ENCODE measurements at regions not wholly inside any gene's neighbourhood (a gene's known extent, or its start where the extent isn't known, plus 50 kb on each side); places are given as distances from the start of the nearest gene placed in this dataset.

DNA sequence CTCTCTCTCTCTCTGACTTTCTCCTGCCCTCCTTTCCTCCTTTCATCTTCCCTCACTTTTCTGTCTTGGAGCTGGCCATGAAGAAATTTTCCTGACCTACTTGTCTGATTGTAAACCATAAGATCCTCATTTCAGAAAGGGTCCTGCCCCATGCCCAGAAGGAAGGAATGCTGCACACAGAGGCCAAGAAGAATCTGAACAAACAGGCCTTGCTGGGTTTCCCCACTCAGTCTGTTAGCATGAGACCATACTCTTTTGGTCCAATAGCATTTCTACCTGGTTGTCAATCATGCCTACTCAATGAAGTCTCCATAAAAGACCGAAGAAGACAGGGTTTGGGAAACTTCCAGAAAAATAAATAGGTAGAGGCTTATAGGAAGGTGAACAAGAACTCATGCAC is 128.7 kb downstream of the MAB21L3 start:
- no peaks in the 10 kb centered on the region for H3K23me2 ChIP-seq (ENCODE audit: insufficient read length, low read depth, low read length, poor library complexity, severe bottlenecking)
- Mint-ChIP-seq H3K4me1 (no peaks in the 10 kb centered on the region), H3K4me3 (no peak overlapping the region), H3K27ac (no peak overlapping the region), H3K9me3 (no peaks in the 10 kb centered on the region), H3K27me3 (ENCODE audit: low read depth) (no peaks in the 10 kb centered on the region; the same call in 1 of the 2 replicates), H3K36me3 (ENCODE audit: insufficient read depth in 1 of 3, low read depth in 3 of 3) (no peaks in the 10 kb centered on the region)
- H3T11ph ChIP-seq (ENCODE audit: low read length) = no peak overlapping the region
- no peak overlapping the region for H3K23ac ChIP-seq (ENCODE audit: insufficient read length, low read depth, low read length)
- no CpG with 5 or more reads among the region's 1 CpG for WGBS (ENCODE audit: extremely low coverage, insufficient read length, low lambda C conversion rate)
- H3K27me3 ChIP-seq (ENCODE audit: insufficient read depth, low read length) = no peaks in the 10 kb centered on the region
- H4K8ac ChIP-seq (replicated peaks; ENCODE audit: insufficient read length, low read depth, low read length) = no peak overlapping the region
- H3K4me2 ChIP-seq (ENCODE audit: insufficient read depth, insufficient read length, low read length) = no peak overlapping the region
- no peak overlapping the region for H4K5ac ChIP-seq (ENCODE audit: insufficient read length, low read depth, low read length)
- no peaks in the 10 kb centered on the region for H3K4me1 ChIP-seq (ENCODE audit: insufficient read depth, low read length)
- no peak overlapping the region for H3K14ac ChIP-seq (ENCODE audit: insufficient read depth, low read length)
- H3K56ac ChIP-seq (ENCODE audit: insufficient read length, low read depth, low read length) = no peak overlapping the region
- H3K79me1 ChIP-seq (ENCODE audit: insufficient read depth, low read depth, low read length, poor library complexity, severe bottlenecking) = no peaks in the 10 kb centered on the region
- no peak overlapping the region for H2BK12ac ChIP-seq (ENCODE audit: insufficient read length, low read depth, low read length)
- no peaks in the 10 kb centered on the region for H3K79me2 ChIP-seq (ENCODE audit: insufficient read depth, low read length)
- no peak for DNase-seq
- no peaks in the 10 kb centered on the region for H4K20me1 ChIP-seq (ENCODE audit: control insufficient read depth, insufficient read depth, insufficient read length)
- no peak overlapping the region for H2AFZ ChIP-seq (ENCODE audit: low read length)
- no peak overlapping the region for H3K4ac ChIP-seq (ENCODE audit: low read depth, low read length)
- H3K18ac ChIP-seq (ENCODE audit: insufficient read length, low read depth, low read length) = no peak overlapping the region
- H3K27ac ChIP-seq (ENCODE audit: insufficient read length, low read depth, low read length) = no peak overlapping the region
- no peak overlapping the region for H2BK5ac ChIP-seq (ENCODE audit: insufficient read length, low read length)
- no peak overlapping the region for H2BK20ac ChIP-seq (ENCODE audit: low read depth, low read length, poor library complexity, severe bottlenecking)
- no peak overlapping the region for H2BK15ac ChIP-seq (ENCODE audit: low read depth, low read length)
- no peak overlapping the region for H3K9ac ChIP-seq (ENCODE audit: extremely low read depth, insufficient read length, low read length)
- no peaks in the 10 kb centered on the region for H3K9me3 ChIP-seq (ENCODE audit: control insufficient read depth, low read depth, low read length)
- H2AK5ac ChIP-seq (ENCODE audit: insufficient read length, low read length) = no peak overlapping the region
- TF ChIP-seq, protein P1, sequence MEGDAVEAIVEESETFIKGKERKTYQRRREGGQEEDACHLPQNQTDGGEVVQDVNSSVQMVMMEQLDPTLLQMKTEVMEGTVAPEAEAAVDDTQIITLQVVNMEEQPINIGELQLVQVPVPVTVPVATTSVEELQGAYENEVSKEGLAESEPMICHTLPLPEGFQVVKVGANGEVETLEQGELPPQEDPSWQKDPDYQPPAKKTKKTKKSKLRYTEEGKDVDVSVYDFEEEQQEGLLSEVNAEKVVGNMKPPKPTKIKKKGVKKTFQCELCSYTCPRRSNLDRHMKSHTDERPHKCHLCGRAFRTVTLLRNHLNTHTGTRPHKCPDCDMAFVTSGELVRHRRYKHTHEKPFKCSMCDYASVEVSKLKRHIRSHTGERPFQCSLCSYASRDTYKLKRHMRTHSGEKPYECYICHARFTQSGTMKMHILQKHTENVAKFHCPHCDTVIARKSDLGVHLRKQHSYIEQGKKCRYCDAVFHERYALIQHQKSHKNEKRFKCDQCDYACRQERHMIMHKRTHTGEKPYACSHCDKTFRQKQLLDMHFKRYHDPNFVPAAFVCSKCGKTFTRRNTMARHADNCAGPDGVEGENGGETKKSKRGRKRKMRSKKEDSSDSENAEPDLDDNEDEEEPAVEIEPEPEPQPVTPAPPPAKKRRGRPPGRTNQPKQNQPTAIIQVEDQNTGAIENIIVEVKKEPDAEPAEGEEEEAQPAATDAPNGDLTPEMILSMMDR (conservative IDR thresholded peaks at IDR 0.05) = no peak
- H4K91ac ChIP-seq (ENCODE audit: insufficient read length, low read depth, low read length) = no peak overlapping the region
- no peak overlapping the region for H2BK120ac ChIP-seq (ENCODE audit: low read depth, low read length, poor library complexity, severe bottlenecking)
